Fibroblast of skin of abdomen (primary cell): ENCODE measurements at regions not wholly inside any gene's neighbourhood (a gene's known extent, or its start where the extent isn't known, plus 50 kb on each side); places are given as distances from the start of the nearest gene placed in this dataset.

Experiments used
- DNase-seq: peaks from one replicate; pipeline ENCODE4 v3.0.0-alpha.2; 2013

DNA sequence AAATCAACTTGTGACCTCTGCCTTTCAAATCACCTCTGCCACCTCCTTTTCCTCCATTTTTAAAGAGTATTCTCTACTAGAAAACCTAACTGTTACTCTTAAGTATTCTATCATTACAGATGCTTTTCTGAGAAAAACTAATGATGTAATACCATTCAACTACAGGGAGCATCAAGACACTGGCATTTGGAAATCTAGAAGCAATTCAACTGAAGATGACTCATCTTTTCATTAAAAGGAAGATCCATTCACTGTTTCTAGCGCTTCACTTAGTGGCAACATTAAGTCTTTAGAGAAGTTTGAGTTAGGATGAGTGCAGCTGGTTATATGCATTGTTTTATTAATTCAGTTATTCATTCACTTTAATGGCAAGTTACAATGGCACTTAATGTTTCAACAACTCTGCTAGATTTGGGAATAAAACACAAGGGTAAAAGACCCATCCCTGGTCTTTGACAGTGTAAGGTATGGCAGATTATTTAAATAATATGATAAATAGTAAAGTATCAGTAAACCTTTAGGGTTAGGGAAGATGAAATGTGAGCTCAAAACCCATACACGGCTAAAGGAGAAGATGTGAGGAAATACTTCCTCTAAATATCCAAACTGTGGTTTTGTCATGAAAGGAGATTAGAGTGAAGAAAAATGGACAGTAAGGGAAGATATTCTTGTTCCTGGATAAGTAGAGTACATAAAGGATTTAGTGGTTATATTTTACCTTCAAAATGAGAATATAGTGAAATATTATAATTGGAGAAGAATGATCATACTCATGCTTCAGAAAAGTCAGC, 61.7 kb downstream of the KCNJ2 start:
- no peak for DNase-seq

DNA sequence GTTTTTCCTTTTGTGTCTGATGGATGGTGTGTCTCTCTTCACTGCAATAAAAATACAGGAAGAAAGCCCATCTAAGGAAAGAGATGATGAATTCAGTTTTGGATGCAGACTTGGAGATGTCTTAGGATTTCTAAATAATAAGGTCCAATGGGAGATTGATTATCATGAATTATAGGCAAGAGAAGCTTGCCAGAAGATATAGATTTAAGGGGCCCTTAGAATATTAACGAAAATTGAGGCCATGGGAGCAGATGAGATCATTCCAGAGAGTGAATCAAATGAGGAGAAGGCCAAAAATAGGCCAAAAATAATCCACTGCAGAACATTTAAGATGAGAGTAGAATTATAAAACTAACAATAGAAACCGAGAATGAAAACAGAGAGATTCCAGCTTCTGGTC, 63.1 kb downstream of the KCNJ2 start:
- no peak for DNase-seq

- DNase-seq: no peak
These were observed 65.9 kb downstream of the KCNJ2 start for GRCh38 chr17:70235252-70235651.

- DNase-seq: no peak
These were observed 68.9 kb downstream of the KCNJ2 start for GRCh38 chr17:70238228-70238627.

DNA sequence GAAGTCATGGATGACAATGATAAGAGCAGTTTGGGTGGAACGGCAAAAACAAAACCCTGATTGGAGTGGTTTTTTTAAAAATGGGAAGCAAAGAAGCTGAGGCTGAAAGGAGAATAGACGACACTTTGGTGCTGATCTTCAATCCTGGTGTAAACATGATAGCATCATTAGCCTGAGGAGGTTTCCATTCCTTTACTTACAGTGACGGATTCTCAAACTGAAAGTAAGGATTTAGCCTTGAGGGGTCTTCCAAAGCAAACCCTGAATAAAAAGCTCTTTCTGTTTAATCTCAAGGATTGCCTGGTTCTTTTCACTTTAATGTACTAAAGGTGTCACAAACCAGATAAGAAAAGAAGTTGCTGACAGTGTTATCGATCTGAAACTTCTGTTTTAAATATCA, 69.3 kb downstream of the KCNJ2 start:
- DNase-seq: no peak

GRCh38 chr17:70239391-70239826, 70.1 kb downstream of the KCNJ2 start:
- peak; percentile 14 for DNase-seq

DNA sequence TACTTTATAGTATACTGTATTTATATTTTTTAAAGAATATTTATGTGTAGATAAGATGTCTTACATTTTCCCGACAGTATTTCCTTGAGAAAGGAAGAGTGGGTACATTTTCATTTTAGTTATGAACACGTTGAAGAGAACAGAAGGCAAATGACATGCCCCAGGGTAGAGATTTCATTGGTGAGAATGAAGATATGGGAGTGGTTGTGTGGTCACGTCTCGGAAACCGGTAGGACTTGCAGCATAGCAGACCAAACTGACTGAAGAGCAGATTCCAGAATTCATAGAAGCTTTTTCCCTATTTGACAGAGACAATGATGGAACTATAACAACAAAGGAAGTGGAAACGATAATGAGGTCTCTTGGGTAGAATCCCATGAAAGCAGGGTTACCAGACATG, 71.7 kb downstream of the KCNJ2 start:
- no peak for DNase-seq

DNA sequence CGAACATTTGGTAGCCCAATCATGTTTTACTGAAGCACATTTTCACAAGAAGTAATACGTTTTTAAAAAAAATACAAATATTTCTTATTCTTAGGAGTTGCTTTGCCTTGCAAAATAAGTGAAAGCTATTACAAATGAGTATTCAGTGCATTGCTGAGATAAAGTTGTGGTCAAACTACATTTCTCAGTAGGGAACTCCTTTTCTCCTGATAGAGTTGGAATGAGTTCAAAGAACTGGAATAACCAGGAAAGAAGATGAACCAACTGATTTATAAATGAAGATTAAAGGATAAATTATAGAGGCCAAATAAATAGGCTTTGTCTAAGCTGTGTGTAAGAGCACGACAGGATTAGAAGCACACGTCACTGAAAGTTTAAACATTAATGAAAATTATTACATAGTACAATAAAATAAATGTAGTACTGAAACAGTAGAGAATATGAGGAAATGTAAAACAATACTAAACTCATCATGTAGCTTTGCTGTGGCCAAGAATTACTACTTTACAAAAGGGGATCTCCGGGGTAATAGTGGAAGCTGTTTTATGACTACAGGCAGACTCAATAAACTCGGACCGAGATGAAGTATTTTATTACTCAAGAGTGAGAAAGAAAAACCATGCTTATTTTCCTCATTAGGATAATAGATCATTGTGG, 73.6 kb downstream of the KCNJ2 start:
- peak; percentile 5 for DNase-seq

DNA sequence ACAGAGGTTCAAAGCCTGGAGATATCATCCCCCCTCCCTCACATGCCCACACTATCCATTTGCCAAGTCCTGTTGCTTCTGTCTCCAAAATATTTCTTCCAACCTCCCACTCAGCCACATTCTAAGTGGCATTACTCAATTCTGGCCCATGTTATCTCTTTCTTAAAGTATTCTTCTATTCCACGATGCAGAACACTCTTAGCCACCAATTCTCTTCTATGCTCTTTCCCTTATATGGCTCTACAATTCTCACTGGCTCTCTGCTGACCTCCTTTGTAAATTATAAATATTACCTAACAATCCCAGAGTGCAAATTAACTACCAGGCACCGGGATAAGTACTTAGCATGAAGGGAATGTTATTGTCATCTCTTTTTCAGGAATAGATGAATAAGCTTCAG, 82.4 kb downstream of the KCNJ2 start:
- DNase-seq: no peak

GRCh38 chr17:70254735-70255460, 85.6 kb downstream of the KCNJ2 start:
- DNase-seq: no peak

DNA sequence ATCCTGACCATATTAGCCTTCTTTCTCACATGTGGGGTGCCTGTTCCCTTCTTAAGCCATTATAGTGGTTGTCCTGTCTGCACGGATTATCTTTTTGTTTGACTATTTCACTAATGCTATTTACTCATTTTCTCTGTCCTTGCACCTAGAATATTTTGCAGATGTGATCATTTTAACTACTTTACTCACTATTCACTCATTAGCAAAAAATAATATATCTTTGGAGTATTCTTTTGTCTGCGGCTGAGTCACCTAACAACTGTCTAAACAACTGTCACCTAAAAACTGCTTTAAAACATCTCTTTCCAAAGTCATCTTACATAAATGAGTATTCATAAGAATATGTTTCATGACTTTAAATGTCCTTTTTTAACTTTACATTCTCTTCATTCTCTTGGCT, 87.4 kb downstream of the KCNJ2 start:
- DNase-seq: no peak

- no peak for DNase-seq
These were observed 89.1 kb downstream of the KCNJ2 start for GRCh38 chr17:70258465-70258864.

- DNase-seq: no peak
These were observed 90.1 kb downstream of the KCNJ2 start for GRCh38 chr17:70259400-70259799.

DNA sequence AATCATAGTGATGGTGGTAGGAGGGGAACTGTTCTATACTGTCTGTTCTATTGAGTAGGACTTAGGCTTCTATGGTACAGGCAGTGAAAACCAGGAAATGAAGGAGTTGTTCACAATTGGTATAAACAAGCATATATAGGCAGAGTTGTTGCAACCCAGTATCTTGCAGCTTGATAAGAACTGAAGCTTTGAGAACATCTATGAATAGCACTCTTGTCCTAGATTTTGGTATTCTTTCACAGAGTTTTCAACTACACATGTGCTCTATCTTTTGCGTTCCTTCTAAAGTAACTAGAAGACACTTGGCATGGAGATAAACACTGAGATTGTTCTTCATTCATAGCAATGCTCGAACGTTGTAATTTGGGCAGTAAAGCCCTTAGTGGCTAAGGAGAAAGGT, 91.8 kb downstream of the KCNJ2 start:
- DNase-seq: no peak

GRCh38 chr17:70265471-70265870, 96.1 kb downstream of the KCNJ2 start:
- DNase-seq: no peak

- no peak for DNase-seq
These were observed 97.1 kb downstream of the KCNJ2 start for GRCh38 chr17:70266394-70266793.

DNA sequence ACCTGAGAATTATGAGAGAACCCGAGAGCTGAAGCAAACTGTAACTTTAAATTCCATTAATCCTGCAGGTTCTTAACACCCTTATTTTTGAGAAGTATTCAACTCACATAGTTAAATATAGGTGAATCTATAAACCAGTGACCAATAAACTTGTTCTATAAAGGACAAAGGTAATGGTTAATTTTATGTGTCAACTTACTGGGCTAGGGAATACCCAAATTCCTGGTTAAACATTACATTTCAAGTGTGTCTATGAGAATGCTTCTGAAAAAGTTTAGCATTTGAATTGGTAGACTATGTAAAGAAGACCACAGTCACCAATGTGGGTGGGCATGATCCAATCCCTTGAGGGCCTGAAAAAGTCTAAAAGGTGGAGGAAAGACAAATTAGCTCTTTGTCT, 99.1 kb downstream of the KCNJ2 start:
- DNase-seq: no peak

DNA sequence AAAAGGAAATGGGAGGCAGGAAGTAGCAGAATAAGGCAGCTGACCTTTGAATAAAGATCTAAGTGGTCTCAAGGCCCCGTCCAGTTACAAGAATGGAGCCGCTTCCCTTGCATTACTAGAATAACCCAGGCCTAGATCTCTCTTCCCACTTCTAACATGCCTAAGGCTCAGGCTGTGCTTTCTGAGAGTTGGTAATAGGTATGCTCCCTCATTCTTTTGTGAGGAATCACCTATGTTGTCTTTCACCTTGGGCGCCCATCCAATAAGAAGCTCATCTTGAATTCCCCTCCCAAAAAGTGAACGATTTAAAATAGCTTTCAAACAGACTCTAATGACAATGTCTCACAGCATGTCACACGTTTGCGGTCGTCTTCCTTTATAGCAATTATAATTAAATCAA, 101.2 kb downstream of the KCNJ2 start:
- DNase-seq: no peak

DNA sequence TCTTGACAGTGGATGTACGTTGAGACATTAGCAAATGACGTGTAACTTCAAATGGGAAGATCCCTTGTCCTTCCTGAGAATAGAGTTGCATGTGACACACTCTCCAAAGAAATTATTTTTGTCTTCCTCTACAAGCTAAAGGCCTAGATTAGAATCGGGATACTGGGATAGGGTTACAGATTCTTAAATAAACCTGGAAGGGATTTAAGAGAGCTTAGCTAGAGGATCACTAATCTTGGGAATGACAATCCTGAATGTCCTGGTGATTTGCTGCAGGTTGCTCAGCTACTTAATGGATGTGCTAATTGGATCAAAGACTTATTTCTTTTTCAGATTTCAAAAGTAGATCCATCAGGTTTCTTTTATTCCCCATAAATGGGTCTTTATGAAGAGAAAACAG, 101.9 kb downstream of the KCNJ2 start:
- DNase-seq: no peak

- no peak for DNase-seq
These were observed 102.3 kb downstream of the KCNJ2 start for GRCh38 chr17:70271672-70272071.

- no peak for DNase-seq
These were observed 104.9 kb downstream of the KCNJ2 start for GRCh38 chr17:70274255-70274654.

DNA sequence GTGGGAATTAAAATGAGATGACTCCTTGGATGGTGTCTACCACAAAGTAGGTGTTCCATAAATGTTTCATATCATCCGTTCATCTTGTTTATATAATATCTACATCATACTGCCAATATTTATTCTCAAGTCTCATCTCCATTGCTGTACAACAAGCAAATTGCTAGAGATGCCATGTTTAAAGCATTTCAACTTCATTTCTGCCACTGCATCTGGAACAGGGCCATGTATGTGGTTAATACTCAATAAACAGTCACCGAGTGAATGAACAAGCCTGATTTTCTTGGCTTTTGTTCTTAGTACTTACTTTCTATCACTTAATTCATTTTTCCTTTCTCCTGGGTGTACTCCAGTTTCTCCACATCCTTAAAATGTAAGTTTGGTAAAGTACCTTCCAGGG, 107.6 kb downstream of the KCNJ2 start:
- no peak for DNase-seq

- no peak for DNase-seq
These were observed 109.6 kb downstream of the KCNJ2 start for GRCh38 chr17:70278844-70279462.
